GM23338 (cell line): ENCODE measurements at regions not wholly inside any gene's neighbourhood (a gene's known extent, or its start where the extent isn't known, plus 50 kb on each side); places are given as distances from the start of the nearest gene placed in this dataset.

ENCODE experiments used
- ATAC-seq: fragments of 200-7000 bp; cut with Tn5 transposase; 3 replicates; pipeline ENCODE4 v1.9.1; 2020
- DNase-seq: peaks from one replicate; pipeline ENCODE4 v3.0.0-alpha.2; 2015; ENCODE audit warnings: low spot score
- H2AFZ ChIP-seq: fragments of 200-600 bp; sonication (generic); 2 replicates; pipeline ENCODE4 v1.8.0; 2016; ENCODE audit warnings: antibody characterized with exemption, mild to moderate bottlenecking, moderate library complexity
- H3F3A ChIP-seq: fragments of 200-600 bp; sonication (generic); replicated peaks from 2 replicates; pipeline ENCODE4 v1.8.0; 2017; ENCODE audit warnings: antibody characterized with exemption, mixed run types, low read depth
- H3K27ac ChIP-seq: fragments of 200-600 bp; sonication (generic); 2 replicates; pipeline ENCODE4 v1.6.1; 2016; ENCODE audit warnings: low read depth
- H3K27me3 ChIP-seq: fragments of 200-600 bp; sonication (generic); 2 replicates; pipeline ENCODE4 v1.8.0; 2016; ENCODE audit warnings: mild to moderate bottlenecking, mixed run types, moderate library complexity; ENCODE audit not compliant: insufficient read depth
- H3K36me3 ChIP-seq: fragments of 200-600 bp; sonication (generic); 2 replicates; pipeline ENCODE4 v1.8.0; 2016; ENCODE audit warnings: mild to moderate bottlenecking; ENCODE audit not compliant: insufficient read depth
- H3K4me1 ChIP-seq: fragments of 200-600 bp; sonication (generic); 2 replicates; pipeline ENCODE4 v1.8.0; 2016; ENCODE audit warnings: mild to moderate bottlenecking, moderate library complexity; ENCODE audit not compliant: insufficient read depth
- H3K4me2 ChIP-seq: fragments of 200-600 bp; sonication (generic); 2 replicates; pipeline ENCODE4 v1.7.1; 2017; ENCODE audit warnings: mixed run types
- H3K4me3 ChIP-seq: fragments of 200-600 bp; sonication (generic); 2 replicates; pipeline ENCODE4 v1.6.1; 2016; ENCODE audit warnings: mixed run types
- H3K79me2 ChIP-seq: fragments of 200-600 bp; sonication (generic); replicated peaks from 2 replicates; pipeline ENCODE4 v1.8.0; 2017; ENCODE audit warnings: mild to moderate bottlenecking; ENCODE audit not compliant: insufficient read depth
- H3K9me2 ChIP-seq: fragments of 200-600 bp; sonication (generic); 2 replicates; pipeline ENCODE4 v1.8.0; 2017; ENCODE audit not compliant: insufficient read depth
- H4K20me1 ChIP-seq: fragments of 200-600 bp; sonication (generic); replicated peaks from 2 replicates; pipeline ENCODE4 v1.8.0; 2017; ENCODE audit warnings: mild to moderate bottlenecking; ENCODE audit not compliant: insufficient read depth
- H3K27ac Mint-ChIP-seq: 2 replicates; pipeline ENCODE4 v1.8.0; 2020; ENCODE audit warnings: inconsistent platforms, mild to moderate bottlenecking, moderate library complexity, mixed read lengths
- H3K27me3 Mint-ChIP-seq: 3 replicates; pipeline ENCODE4 v1.8.0; 2022; ENCODE audit warnings: low read depth, mild to moderate bottlenecking, moderate library complexity, mixed read lengths, inconsistent platforms; ENCODE audit not compliant: insufficient read depth, poor library complexity
- H3K36me3 Mint-ChIP-seq: 3 replicates; pipeline ENCODE4 v1.8.0; 2021; ENCODE audit warnings: low read depth, mild to moderate bottlenecking, inconsistent platforms, moderate library complexity, mixed read lengths
- H3K4me1 Mint-ChIP-seq: 3 replicates; pipeline ENCODE4 v1.8.0; 2020; ENCODE audit warnings: mild to moderate bottlenecking, inconsistent platforms, mixed read lengths
- H3K4me3 Mint-ChIP-seq: 3 replicates; pipeline ENCODE4 v1.8.0; 2021; ENCODE audit warnings: moderate library complexity, mild to moderate bottlenecking, inconsistent platforms, mixed read lengths
- H3K9me3 Mint-ChIP-seq: 3 replicates; pipeline ENCODE4 v1.8.0; 2020; ENCODE audit warnings: moderate library complexity, mild to moderate bottlenecking, inconsistent platforms, mixed read lengths
- CREB1 ChIP-seq: fragments of 250-450 bp; sonication (Bioruptor Pico); IDR thresholded peaks from 2 replicates; pipeline ENCODE4 v1.5.0; 2020; ENCODE audit warnings: low read depth, mild to moderate bottlenecking, moderate library complexity
- CTCF ChIP-seq, 2 experiments: fragments of 200-600 bp in 1 of 2; sonication (generic) in 1 of 2; conservative IDR thresholded peaks; 2 replicates each; pipeline versions ENCODE4 v1.5.1 to v1.6.1; 2016 to 2017; ENCODE audit warnings: antibody characterized with exemption in 2 of 2, low read depth in 2 of 2, mild to moderate bottlenecking in 2 of 2, moderate library complexity in 1 of 2
- EZH2 ChIP-seq: fragments of 200-600 bp; sonication (generic); IDR thresholded peaks from one replicate; pipeline ENCODE4 v1.8.0; 2017; ENCODE audit warnings: antibody characterized with exemption, mild to moderate bottlenecking, low read depth; ENCODE audit not compliant: unreplicated experiment
- EZH2phosphoT487 ChIP-seq: fragments of 200-600 bp; sonication (generic); IDR thresholded peaks from one replicate; pipeline ENCODE4 v1.8.1; 2018; ENCODE audit warnings: antibody characterized with exemption; ENCODE audit not compliant: unreplicated experiment
- JUNB ChIP-seq: IDR thresholded peaks from one replicate; pipeline ENCODE4 v1.6.1; 2016; ENCODE audit warnings: antibody characterized with exemption; ENCODE audit not compliant: unreplicated experiment
- NANOG ChIP-seq: IDR thresholded peaks from 2 replicates; pipeline ENCODE4 v1.6.1; 2016; ENCODE audit warnings: antibody characterized with exemption, borderline replicate concordance
- POLR2AphosphoS5 ChIP-seq: IDR thresholded peaks from 2 replicates; pipeline ENCODE4 v1.6.1; 2016; ENCODE audit warnings: antibody characterized with exemption, low read depth
- ZNF114 ChIP-seq: fragments of 250-450 bp; sonication (Bioruptor Pico); IDR thresholded peaks from 2 replicates; pipeline ENCODE4 v1.5.0; 2020; ENCODE audit warnings: mild to moderate bottlenecking, moderate library complexity
- ZNF331 ChIP-seq: fragments of 250-450 bp; sonication (Bioruptor Pico); IDR thresholded peaks from 2 replicates; pipeline ENCODE4 v1.5.0; 2020; ENCODE audit warnings: low read depth, mild to moderate bottlenecking, moderate library complexity
- TF ChIP-seq, protein P1 (sequence below): fragments of 250-450 bp; sonication (Bioruptor Pico); IDR thresholded peaks from 2 replicates; pipeline ENCODE4 v1.5.0; 2020; ENCODE audit warnings: mild to moderate bottlenecking, moderate library complexity
- TF ChIP-seq, protein P2 (sequence below): IDR thresholded peaks from one replicate; pipeline ENCODE4 v1.6.1; 2018; ENCODE audit warnings: antibody characterized with exemption; ENCODE audit not compliant: unreplicated experiment

DNA sequence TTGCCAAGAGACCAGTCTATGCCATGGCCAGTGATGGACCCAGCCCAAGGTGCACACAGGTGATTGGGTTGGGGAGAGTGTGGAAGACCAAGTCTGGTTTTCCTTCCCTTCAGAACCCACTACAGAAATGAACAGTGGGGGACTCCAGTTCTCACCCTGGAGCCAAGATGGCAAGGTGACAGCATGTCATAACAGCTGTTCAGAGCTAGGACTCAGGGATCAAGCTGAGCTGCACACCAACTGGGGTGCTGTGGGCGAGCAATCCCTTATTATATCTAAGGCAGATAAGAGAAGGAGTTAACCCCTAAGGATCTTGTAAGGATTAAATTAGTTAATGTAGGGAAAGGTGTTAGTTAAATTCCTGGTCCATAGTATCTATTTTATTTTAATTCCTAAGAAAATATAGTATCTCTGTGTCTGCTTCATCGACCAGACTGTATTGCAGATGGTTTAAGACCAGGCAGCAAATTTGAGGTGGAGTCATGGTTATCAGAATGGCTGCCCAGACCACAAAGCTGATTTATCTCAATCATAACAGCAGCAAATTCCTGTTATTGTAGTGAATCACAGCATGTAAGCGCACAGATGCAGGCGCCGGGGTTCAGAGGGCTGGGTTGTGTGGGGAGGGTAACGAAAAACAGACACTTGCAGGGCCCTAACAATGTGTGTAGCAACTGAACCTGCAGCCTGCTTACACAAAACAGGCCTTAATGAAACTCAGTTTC is 208.7 kb upstream of the ZNF32 start (continued):
- TF ChIP-seq, protein P1, sequence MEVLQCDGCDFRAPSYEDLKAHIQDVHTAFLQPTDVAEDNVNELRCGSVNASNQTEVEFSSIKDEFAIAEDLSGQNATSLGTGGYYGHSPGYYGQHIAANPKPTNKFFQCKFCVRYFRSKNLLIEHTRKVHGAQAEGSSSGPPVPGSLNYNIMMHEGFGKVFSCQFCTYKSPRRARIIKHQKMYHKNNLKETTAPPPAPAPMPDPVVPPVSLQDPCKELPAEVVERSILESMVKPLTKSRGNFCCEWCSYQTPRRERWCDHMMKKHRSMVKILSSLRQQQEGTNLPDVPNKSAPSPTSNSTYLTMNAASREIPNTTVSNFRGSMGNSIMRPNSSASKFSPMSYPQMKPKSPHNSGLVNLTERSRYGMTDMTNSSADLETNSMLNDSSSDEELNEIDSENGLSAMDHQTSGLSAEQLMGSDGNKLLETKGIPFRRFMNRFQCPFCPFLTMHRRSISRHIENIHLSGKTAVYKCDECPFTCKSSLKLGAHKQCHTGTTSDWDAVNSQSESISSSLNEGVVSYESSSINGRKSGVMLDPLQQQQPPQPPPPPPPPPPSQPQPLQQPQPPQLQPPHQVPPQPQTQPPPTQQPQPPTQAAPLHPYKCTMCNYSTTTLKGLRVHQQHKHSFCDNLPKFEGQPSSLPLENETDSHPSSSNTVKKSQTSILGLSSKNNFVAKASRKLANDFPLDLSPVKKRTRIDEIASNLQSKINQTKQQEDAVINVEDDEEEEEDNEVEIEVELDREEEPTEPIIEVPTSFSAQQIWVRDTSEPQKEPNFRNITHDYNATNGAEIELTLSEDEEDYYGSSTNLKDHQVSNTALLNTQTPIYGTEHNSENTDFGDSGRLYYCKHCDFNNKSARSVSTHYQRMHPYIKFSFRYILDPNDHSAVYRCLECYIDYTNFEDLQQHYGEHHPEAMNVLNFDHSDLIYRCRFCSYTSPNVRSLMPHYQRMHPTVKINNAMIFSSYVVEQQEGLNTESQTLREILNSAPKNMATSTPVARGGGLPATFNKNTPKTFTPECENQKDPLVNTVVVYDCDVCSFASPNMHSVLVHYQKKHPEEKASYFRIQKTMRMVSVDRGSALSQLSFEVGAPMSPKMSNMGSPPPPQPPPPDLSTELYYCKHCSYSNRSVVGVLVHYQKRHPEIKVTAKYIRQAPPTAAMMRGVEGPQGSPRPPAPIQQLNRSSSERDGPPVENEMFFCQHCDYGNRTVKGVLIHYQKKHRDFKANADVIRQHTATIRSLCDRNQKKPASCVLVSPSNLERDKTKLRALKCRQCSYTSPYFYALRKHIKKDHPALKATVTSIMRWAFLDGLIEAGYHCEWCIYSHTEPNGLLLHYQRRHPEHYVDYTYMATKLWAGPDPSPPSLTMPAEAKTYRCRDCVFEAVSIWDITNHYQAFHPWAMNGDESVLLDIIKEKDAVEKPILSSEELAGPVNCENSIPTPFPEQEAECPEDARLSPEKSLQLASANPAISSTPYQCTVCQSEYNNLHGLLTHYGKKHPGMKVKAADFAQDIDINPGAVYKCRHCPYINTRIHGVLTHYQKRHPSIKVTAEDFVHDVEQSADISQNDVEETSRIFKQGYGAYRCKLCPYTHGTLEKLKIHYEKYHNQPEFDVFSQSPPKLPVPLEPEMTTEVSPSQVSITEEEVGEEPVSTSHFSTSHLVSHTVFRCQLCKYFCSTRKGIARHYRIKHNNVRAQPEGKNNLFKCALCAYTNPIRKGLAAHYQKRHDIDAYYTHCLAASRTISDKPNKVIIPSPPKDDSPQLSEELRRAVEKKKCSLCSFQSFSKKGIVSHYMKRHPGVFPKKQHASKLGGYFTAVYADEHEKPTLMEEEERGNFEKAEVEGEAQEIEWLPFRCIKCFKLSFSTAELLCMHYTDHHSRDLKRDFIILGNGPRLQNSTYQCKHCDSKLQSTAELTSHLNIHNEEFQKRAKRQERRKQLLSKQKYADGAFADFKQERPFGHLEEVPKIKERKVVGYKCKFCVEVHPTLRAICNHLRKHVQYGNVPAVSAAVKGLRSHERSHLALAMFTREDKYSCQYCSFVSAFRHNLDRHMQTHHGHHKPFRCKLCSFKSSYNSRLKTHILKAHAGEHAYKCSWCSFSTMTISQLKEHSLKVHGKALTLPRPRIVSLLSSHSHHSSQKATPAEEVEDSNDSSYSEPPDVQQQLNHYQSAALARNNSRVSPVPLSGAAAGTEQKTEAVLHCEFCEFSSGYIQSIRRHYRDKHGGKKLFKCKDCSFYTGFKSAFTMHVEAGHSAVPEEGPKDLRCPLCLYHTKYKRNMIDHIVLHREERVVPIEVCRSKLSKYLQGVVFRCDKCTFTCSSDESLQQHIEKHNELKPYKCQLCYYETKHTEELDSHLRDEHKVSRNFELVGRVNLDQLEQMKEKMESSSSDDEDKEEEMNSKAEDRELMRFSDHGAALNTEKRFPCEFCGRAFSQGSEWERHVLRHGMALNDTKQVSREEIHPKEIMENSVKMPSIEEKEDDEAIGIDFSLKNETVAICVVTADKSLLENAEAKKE, result no peak
- TF ChIP-seq JUNB, result no peak

- H3K36me3 ChIP-seq, result no peaks in the 10 kb centered on the region
- H3K9me2 ChIP-seq, result peaks cover 13% of the 10 kb centered on the region
- H3K27me3 ChIP-seq, result no peaks in the 10 kb centered on the region
- H3K36me3 Mint-ChIP-seq, result no peaks in the 10 kb centered on the region
- no peaks in the 10 kb centered on the region for H4K20me1 ChIP-seq
- no peaks in the 10 kb centered on the region for H3K79me2 ChIP-seq
- no peak overlapping the region for H3K27ac Mint-ChIP-seq
- no peak overlapping the region for H3K4me3 Mint-ChIP-seq
- H3K4me1 Mint-ChIP-seq, result no peaks in the 10 kb centered on the region
- H3K4me3 ChIP-seq, result no peak overlapping the region
- no peak for ATAC-seq
- H3K9me3 Mint-ChIP-seq, result no peaks in the 10 kb centered on the region; the same call in 2 of the 3 replicates
- H3F3A ChIP-seq, result no peaks in the 10 kb centered on the region
- no peak overlapping the region for H3K27ac ChIP-seq
- H3K27me3 Mint-ChIP-seq, result peaks cover 7% of the 10 kb centered on the region
- no peak for DNase-seq
- no peak overlapping the region for H2AFZ ChIP-seq
- H3K4me2 ChIP-seq, result no peak overlapping the region
- H3K4me1 ChIP-seq, result no peaks in the 10 kb centered on the region
- TF ChIP-seq POLR2AphosphoS5 (no peak), ZNF114 (CRISPR knock-in tag) (no peak), CTCF (conservative IDR thresholded peaks at IDR 0.05; ENCODE audit: low read depth in 2 of 2) (no peak), EZH2phosphoT487 (no peak), ZNF331 (CRISPR knock-in tag) (no peak), CREB1 (CRISPR knock-in tag) (no peak), EZH2 (no peak), NANOG (no peak)
- TF ChIP-seq, protein P2, sequence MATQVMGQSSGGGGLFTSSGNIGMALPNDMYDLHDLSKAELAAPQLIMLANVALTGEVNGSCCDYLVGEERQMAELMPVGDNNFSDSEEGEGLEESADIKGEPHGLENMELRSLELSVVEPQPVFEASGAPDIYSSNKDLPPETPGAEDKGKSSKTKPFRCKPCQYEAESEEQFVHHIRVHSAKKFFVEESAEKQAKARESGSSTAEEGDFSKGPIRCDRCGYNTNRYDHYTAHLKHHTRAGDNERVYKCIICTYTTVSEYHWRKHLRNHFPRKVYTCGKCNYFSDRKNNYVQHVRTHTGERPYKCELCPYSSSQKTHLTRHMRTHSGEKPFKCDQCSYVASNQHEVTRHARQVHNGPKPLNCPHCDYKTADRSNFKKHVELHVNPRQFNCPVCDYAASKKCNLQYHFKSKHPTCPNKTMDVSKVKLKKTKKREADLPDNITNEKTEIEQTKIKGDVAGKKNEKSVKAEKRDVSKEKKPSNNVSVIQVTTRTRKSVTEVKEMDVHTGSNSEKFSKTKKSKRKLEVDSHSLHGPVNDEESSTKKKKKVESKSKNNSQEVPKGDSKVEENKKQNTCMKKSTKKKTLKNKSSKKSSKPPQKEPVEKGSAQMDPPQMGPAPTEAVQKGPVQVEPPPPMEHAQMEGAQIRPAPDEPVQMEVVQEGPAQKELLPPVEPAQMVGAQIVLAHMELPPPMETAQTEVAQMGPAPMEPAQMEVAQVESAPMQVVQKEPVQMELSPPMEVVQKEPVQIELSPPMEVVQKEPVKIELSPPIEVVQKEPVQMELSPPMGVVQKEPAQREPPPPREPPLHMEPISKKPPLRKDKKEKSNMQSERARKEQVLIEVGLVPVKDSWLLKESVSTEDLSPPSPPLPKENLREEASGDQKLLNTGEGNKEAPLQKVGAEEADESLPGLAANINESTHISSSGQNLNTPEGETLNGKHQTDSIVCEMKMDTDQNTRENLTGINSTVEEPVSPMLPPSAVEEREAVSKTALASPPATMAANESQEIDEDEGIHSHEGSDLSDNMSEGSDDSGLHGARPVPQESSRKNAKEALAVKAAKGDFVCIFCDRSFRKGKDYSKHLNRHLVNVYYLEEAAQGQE, result no peak
Measured at GRCh38 chr10:43856299-43856698, 207.6 kb upstream of the ZNF32 start.
